GM12892 (cell line): ENCODE measurements at regions not wholly inside any gene's neighbourhood (a gene's known extent, or its start where the extent isn't known, plus 50 kb on each side); places are given as distances from the start of the nearest gene placed in this dataset.

Experiments
- POLR2A ChIP-seq: IDR thresholded peaks from 2 replicates; pipeline ENCODE4 v1.6.1; 2011; ENCODE audit warnings: low read depth, low read length, control low read depth
- POLR2AphosphoS5 ChIP-seq: IDR thresholded peaks from 2 replicates; pipeline ENCODE4 v1.6.1; 2011; ENCODE audit warnings: low read depth, low read length, control low read depth

- TF ChIP-seq POLR2A: no peak
- no peak for TF ChIP-seq POLR2AphosphoS5
Measured at GRCh38 chr13:62171697-62172096, 756.0 kb upstream of the PCDH20 start.
